Right lobe of liver (tissue), 6 donors: ENCODE measurements at regions not wholly inside any gene's neighbourhood (a gene's known extent, or its start where the extent isn't known, plus 50 kb on each side); places are given as distances from the start of the nearest gene placed in this dataset.
"Not testable (repeated sequence)": the region's sequence is repeated elsewhere in the genome, so short reads cannot be mapped to it uniquely, and the experiment has no call there.

Experiments
- ATAC-seq, 4 donors: fragments of 200-7000 bp; cut with Tn5 transposase; one replicate each; pipeline ENCODE4 v1.9.1; 2020; ENCODE audit warnings: mild to moderate bottlenecking in 4 of 4, moderate library complexity in 4 of 4
- DNase-seq, 3 donors: peaks; one replicate each; pipeline ENCODE4 v3.0.0-alpha.2; 2020
- H3K27ac ChIP-seq, 3 donors: fragments of 200-600 bp; one replicate each; pipeline ENCODE4 v1.8.0; 2022
- H3K27me3 ChIP-seq, 2 donors: fragments of 200-600 bp; one replicate each; pipeline ENCODE4 v1.8.0; 2022
- H3K36me3 ChIP-seq, 4 donors: fragments of 200-600 bp; sonication (generic) in 1 of 4; one replicate each; pipeline versions ENCODE4 v1.5.1 to v1.8.0; 2017 to 2022; ENCODE audit warnings: control low read depth in 1 of 4
- H3K4me1 ChIP-seq, 4 donors: fragments of 200-600 bp; sonication (generic) in 1 of 4; one replicate each; pipeline versions ENCODE4 v1.5.1 to v1.8.0; 2017 to 2022; ENCODE audit warnings: control low read depth in 1 of 4
- H3K4me3 ChIP-seq, 3 donors: fragments of 200-600 bp; one replicate each; pipeline ENCODE4 v1.8.0; 2022
- H3K9me3 ChIP-seq, 4 donors: fragments of 200-600 bp; sonication (generic) in 1 of 4; one replicate each; pipeline versions ENCODE4 v1.5.1 to v1.8.0; 2017 to 2022; ENCODE audit warnings: control low read depth in 1 of 4
- POLR2A ChIP-seq: fragments of 450-650 bp; IDR thresholded peaks from one replicate; pipeline ENCODE4 v1.6.1; 2017; ENCODE audit warnings: antibody characterized with exemption, mild to moderate bottlenecking
- WGBS: methylation state at CpG from one replicate; pipeline ENCODE4 v1.1.6; 2018; ENCODE audit warnings: low coverage, low lambda C conversion rate; ENCODE audit not compliant: insufficient coverage; ENCODE audit errors: missing lambda C conversion rate; 5-methylcytosine and 5-hydroxymethylcytosine counted together
- intact Hi-C, 2 donors: fragments of 100-400 bp; cut with DNase I; formaldehyde crosslinking; loops; one replicate each; pipeline versions ENCODE4 v1.11.2 to v1.14.1; 2022
- TF ChIP-seq, protein P1 (sequence below), 4 donors: fragments of 200-600 bp in 3 of 4; fragments of 450-650 bp in 1 of 4; IDR thresholded peaks; one replicate each; pipeline versions ENCODE4 v1.5.1 to v1.8.0; 2016 to 2022; ENCODE audit warnings: antibody characterized with exemption in 4 of 4, mild to moderate bottlenecking in 2 of 4
- donor health status: DM: no; HTN: yes; CAD: no.
- donor health status: DM: no; HTN: no; CAD: no.
- donor health status: DM: no; HTN: no; CAD: no.
- donor health status: DM: no; HTN: yes; CAD: no.
- donor health status: DM: no; HTN: yes; CAD: no.

DNA sequence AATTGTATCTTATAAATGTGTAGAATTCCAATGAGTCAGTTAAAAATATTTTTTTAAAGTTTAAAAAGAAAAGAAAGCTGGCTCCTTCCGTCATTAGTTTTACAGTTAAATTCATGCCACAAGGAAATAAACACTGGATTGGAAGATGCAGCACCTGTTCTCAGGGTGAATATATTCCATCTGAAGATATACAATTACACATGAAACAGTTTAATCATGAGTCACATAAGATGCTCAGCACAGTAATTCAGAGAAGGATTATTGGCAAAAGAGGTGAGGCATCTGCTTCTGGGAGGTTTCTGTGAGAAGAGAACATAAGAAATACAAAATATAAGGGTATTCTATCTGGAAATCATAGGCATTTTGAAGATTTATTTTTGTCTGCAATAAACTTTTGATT is 376.5 kb upstream of the SORCS1 start:
- no peak for ATAC-seq
- no peak for TF ChIP-seq POLR2A
- TF ChIP-seq, protein P1, sequence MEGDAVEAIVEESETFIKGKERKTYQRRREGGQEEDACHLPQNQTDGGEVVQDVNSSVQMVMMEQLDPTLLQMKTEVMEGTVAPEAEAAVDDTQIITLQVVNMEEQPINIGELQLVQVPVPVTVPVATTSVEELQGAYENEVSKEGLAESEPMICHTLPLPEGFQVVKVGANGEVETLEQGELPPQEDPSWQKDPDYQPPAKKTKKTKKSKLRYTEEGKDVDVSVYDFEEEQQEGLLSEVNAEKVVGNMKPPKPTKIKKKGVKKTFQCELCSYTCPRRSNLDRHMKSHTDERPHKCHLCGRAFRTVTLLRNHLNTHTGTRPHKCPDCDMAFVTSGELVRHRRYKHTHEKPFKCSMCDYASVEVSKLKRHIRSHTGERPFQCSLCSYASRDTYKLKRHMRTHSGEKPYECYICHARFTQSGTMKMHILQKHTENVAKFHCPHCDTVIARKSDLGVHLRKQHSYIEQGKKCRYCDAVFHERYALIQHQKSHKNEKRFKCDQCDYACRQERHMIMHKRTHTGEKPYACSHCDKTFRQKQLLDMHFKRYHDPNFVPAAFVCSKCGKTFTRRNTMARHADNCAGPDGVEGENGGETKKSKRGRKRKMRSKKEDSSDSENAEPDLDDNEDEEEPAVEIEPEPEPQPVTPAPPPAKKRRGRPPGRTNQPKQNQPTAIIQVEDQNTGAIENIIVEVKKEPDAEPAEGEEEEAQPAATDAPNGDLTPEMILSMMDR (IDR thresholded peaks at IDR 0.05), result no peak
- no peaks in the 10 kb centered on the region for H3K9me3 ChIP-seq
- no peaks in the 10 kb centered on the region for H3K36me3 ChIP-seq
- no peak overlapping the region for H3K4me3 ChIP-seq
- no peak for DNase-seq
- H3K27ac ChIP-seq, result no peak overlapping the region
- intact Hi-C loops, result no loop called here
- no peaks in the 10 kb centered on the region for H3K27me3 ChIP-seq
- WGBS, result 53% methylated on average over 1 of the region's 1 CpG
- H3K4me1 ChIP-seq, result no peaks in the 10 kb centered on the region

DNA sequence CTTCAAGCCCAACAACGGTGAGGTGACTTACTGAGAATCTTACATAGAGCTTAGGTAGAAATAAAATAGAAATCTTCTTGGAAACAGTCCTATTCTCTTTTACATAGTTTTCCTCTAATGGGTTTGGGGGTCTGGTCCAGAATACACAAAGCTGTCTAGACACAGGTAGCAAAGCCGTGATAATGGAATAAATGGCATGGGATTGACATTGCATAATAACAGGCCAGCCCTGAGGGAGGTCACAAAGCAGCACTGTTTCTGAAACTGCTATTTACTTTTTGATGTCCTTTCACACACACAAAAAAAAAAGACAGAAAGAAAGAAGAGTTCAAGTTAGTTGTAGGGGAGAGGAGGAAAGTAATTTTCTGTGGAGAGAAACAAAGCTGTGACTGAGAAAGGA is 364.8 kb upstream of the SORCS1 start:
- no peak for DNase-seq
- intact Hi-C loops, result no loop called here
- 50% methylated on average over 2 of the region's 2 CpGs for WGBS
- H3K27me3 ChIP-seq, result no peaks in the 10 kb centered on the region
- H3K36me3 ChIP-seq, result no peaks in the 10 kb centered on the region
- no peak for ATAC-seq
- no peaks in the 10 kb centered on the region for H3K4me1 ChIP-seq
- no peak overlapping the region for H3K27ac ChIP-seq
- H3K4me3 ChIP-seq, result no peak overlapping the region
- H3K9me3 ChIP-seq, result no peaks in the 10 kb centered on the region
- TF ChIP-seq, protein P1 (IDR thresholded peaks at IDR 0.05), result no peak
- no peak for TF ChIP-seq POLR2A

DNA sequence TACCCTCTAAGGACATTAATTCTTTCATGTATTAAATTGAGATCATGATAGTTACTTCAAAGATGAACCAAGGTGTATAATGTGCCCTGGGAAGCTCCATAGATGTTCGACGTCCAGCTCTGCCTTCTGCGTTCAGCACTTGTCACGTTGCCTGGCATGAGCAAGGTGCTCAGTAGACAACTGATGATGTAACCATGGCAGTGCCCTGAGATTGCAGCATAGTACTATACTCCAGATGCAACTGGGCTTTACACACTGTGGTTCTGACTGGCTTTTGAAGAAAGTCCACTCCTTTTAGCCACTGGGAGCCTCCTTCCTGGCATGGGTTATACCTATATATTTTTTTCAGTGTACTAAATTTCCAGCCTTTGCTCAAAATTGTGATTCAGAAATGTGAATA is 355.8 kb upstream of the SORCS1 start:
- WGBS, result 78% methylated on average over 4 of the region's 4 CpGs
- H3K4me3 ChIP-seq, result no peak overlapping the region
- TF ChIP-seq, protein P1 (IDR thresholded peaks at IDR 0.05), result no peak
- TF ChIP-seq POLR2A, result no peak
- no peaks in the 10 kb centered on the region for H3K27me3 ChIP-seq
- intact Hi-C loops, result no loop called here
- no peaks in the 10 kb centered on the region for H3K9me3 ChIP-seq
- no peak for ATAC-seq
- no peaks in the 10 kb centered on the region for H3K36me3 ChIP-seq
- no peaks in the 10 kb centered on the region for H3K4me1 ChIP-seq
- DNase-seq, result no peak
- no peak overlapping the region for H3K27ac ChIP-seq

DNA sequence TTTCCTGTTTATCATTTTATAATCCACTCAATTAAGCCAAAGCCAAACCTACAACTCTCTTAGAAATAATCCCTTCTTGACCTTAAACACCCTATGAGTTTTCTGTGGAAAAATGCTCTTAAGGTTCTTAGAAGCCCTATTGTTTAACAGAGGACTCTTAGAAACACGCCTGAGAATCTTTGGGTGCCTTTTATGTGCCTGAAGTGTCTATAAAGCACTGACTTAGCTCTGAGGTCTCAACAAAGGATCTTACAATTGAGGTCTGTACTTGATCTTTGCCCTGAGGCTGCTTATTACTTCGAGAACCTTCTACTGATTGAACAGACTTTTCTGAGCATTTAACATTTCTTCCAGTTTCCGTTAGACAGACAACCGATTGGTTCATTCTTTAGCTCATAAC is 353.3 kb upstream of the SORCS1 start:
- no peaks in the 10 kb centered on the region for H3K27me3 ChIP-seq
- TF ChIP-seq POLR2A, result no peak
- TF ChIP-seq, protein P1 (IDR thresholded peaks at IDR 0.05), result no peak
- ATAC-seq (no peak), DNase-seq (no peak)
- H3K36me3 ChIP-seq, result no peaks in the 10 kb centered on the region
- intact Hi-C loops, result no loop called here
- no peak overlapping the region for H3K4me3 ChIP-seq
- WGBS, result 67% methylated on average over 4 of the region's 4 CpGs
- H3K27ac ChIP-seq, result no peak overlapping the region
- H3K4me1 ChIP-seq, result no peaks in the 10 kb centered on the region
- H3K9me3 ChIP-seq, result no peaks in the 10 kb centered on the region

DNA sequence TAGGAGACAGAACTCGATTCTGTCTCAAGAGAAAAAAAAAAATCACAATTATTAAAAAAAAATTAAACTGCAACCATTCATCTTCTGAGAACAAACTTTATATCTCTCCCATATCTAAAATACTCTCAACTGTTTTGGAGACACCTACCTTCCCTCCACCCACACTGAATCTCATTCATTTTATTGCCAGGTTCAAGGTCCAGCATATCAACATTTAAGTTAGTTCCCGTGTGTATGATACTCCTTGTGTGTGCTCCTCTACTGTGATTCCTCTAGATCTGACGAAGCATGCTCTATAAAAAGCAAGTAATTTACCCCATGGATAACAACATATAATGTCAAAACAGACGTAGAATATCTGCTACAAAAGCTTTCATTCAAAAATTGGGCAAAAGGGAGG is 351.8 kb upstream of the SORCS1 start:
- Histone ChIP-seq H3K27me3 (no peaks in the 10 kb centered on the region), H3K4me1 (no peaks in the 10 kb centered on the region), H3K4me3 (no peak overlapping the region), H3K36me3 (no peaks in the 10 kb centered on the region), H3K27ac (no peak overlapping the region), H3K9me3 (no peaks in the 10 kb centered on the region)
- TF ChIP-seq, protein P1 (IDR thresholded peaks at IDR 0.05), result no peak
- no peak for TF ChIP-seq POLR2A
- intact Hi-C loops, result no loop called here
- WGBS, result 48% methylated on average over 4 of the region's 4 CpGs
- no peak for DNase-seq
- no peak for ATAC-seq

DNA sequence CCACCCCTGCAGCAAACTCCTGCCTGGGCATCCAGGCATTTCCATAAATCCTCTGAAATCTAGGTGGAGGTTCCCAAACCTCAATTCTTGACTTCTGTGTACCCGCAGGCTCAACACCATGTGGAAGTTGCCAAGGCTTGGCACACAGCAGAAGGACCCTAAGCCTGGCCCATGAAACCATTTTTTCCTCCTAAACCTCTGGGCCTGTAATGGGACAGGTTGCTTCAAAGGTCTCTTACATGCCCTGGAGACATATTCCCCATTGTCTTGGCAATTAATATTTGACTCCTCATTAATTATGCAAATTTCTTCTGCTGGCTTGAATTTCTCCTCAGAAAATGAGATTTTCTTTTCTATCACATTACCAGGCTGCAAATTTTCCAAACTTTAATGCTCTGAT is 339.5 kb upstream of the SORCS1 start:
- H3K9me3 ChIP-seq, H3K36me3 ChIP-seq, H3K4me1 ChIP-seq, H3K27ac ChIP-seq, H3K4me3 ChIP-seq, intact Hi-C loops, H3K27me3 ChIP-seq, ATAC-seq, DNase-seq: not testable (repeated sequence)
- whole genome bisulfite sequencing, result 100% methylated on average over 1 of the region's 1 CpG
